Kidney (tissue), 13 donors: ENCODE measurements at regions not wholly inside any gene's neighbourhood (a gene's known extent, or its start where the extent isn't known, plus 50 kb on each side); places are given as distances from the start of the nearest gene placed in this dataset.
A peak's percentile ranks its signal among the peaks of the same experiment; 100 is the strongest.

Experiments
- DNase-seq, 5 donors: peaks; one replicate each; pipeline ENCODE4 v3.0.0-alpha.2; 2013 to 2020
- FAIRE-seq: peaks from 2 replicates; lab custom pipeline; 2012; peaks lifted over from hg19 to GRCh38; lab: Jason Lieb, UNC
- H3K27ac ChIP-seq, 2 donors: one replicate each; pipeline ENCODE4 v1.7.0; 2013; ENCODE audit warnings: low read depth in 2 of 2, low read length in 2 of 2, inconsistent platforms in 1 of 2
- H3K27me3 ChIP-seq: one replicate; pipeline ENCODE4 v1.7.1; 2013; ENCODE audit warnings: low read length, inconsistent platforms; ENCODE audit not compliant: control insufficient read depth, insufficient read depth
- H3K36me3 ChIP-seq, 3 donors: one replicate each; pipeline versions ENCODE4 v1.7.0 to v1.7.1; 2013; ENCODE audit warnings: low read length in 3 of 3, control low read depth in 1 of 3, inconsistent platforms in 1 of 3; ENCODE audit not compliant: insufficient read depth in 3 of 3, control insufficient read depth in 2 of 3
- H3K4me1 ChIP-seq, 3 donors: one replicate each; pipeline versions ENCODE4 v1.7.0 to v1.7.1; 2013; ENCODE audit warnings: low read length in 3 of 3, inconsistent platforms in 1 of 3, low read depth in 1 of 3; ENCODE audit not compliant: control insufficient read depth in 2 of 3, insufficient read depth in 2 of 3
- H3K4me3 ChIP-seq, 3 donors: one replicate each; pipeline versions ENCODE4 v1.7.0 to v1.8.1; 2013; ENCODE audit warnings: low read length in 3 of 3, control low read depth in 1 of 3, inconsistent platforms in 1 of 3
- H3K9ac ChIP-seq, 3 donors: one replicate each; pipeline versions ENCODE4 v1.7.0 to v1.7.1; 2013; ENCODE audit warnings: low read length in 3 of 3, control low read depth in 1 of 3, inconsistent platforms in 1 of 3
- H3K9me3 ChIP-seq, 3 donors: one replicate each; pipeline versions ENCODE4 v1.7.0 to v1.7.1; 2013; ENCODE audit warnings: low read length in 3 of 3, control low read depth in 1 of 3, inconsistent platforms in 1 of 3; ENCODE audit not compliant: control insufficient read depth in 2 of 3, insufficient read depth in 1 of 3
- intact Hi-C: fragments of 100-400 bp; cut with DNase I; formaldehyde crosslinking; loops from one replicate; pipeline ENCODE4 v1.11.1; 2022
- TF ChIP-seq, protein P1 (sequence below): IDR thresholded peaks from 3 replicates; pipeline ENCODE4 v1.5.1; 2012; ENCODE audit warnings: mild to moderate bottlenecking, moderate library complexity, borderline replicate concordance; ENCODE audit not compliant: insufficient read depth; ENCODE audit errors: extremely low read depth
- donor health status: control.
- donor health status: control.
- donor health status: control.
- donor health status: control.
- donor health status: control.
- donor health status: DM: yes; HTN: yes; CAD: no.
- donor health status: Normal renal cell carcinoma (clear cell type).

- DNase-seq (peak in 1 of 5 donors; percentile 15), FAIRE-seq (no peak)
- no peaks in the 10 kb centered on the region for H3K36me3 ChIP-seq
- H3K4me3 ChIP-seq = no peak overlapping the region
- peaks cover 0 to 10% (median 2%) of the 10 kb centered on the region in 3 donors for H3K9me3 ChIP-seq
- H3K27ac ChIP-seq = no peak overlapping the region
- intact Hi-C loops = no loop called here
- H3K4me1 ChIP-seq = no peaks in the 10 kb centered on the region
- no peak overlapping the region for H3K9ac ChIP-seq
- TF ChIP-seq, protein P1, sequence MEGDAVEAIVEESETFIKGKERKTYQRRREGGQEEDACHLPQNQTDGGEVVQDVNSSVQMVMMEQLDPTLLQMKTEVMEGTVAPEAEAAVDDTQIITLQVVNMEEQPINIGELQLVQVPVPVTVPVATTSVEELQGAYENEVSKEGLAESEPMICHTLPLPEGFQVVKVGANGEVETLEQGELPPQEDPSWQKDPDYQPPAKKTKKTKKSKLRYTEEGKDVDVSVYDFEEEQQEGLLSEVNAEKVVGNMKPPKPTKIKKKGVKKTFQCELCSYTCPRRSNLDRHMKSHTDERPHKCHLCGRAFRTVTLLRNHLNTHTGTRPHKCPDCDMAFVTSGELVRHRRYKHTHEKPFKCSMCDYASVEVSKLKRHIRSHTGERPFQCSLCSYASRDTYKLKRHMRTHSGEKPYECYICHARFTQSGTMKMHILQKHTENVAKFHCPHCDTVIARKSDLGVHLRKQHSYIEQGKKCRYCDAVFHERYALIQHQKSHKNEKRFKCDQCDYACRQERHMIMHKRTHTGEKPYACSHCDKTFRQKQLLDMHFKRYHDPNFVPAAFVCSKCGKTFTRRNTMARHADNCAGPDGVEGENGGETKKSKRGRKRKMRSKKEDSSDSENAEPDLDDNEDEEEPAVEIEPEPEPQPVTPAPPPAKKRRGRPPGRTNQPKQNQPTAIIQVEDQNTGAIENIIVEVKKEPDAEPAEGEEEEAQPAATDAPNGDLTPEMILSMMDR = no peak
- H3K27me3 ChIP-seq = no peaks in the 10 kb centered on the region
Measured at GRCh38 chr13:111484959-111485358, 164.5 kb downstream of the TEX29 start.

DNA sequence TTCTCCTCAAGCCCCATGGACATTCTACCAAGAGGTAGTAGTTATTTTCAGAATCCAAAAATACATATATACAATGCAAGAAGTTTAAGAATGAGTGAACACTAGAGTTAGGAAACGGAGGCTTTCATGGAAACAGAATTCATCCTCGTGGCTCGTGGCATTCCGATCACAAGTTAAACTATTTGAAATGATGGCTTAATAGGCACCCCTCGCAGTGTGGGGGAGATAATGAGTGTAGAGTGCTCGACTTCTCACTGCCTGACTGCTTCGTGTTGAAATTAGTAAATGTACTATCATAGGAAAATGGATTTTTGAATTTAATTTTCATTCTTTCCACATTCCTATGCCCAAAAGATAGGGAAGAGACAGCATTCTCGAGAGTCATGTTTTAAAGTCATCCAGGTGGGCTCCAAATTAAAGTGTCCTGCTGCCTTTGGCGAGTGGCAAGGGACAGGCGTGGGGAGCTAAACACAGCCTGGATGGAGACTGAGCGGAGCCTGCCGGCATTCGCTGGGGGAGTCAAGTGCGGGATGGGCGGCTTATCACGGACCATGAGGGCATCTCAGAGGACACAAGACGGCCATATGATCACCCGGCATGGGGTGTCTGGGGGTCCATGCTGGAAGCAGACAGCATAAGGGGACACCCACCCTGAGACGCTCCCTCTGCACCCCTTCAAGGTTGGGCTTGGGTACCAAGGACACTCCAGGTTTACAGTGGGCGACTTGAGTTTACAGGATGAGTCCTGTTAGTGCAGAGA lies 165.2 kb downstream of the TEX29 start:
- peak in 1 of 5 donors; percentile 34 for DNase-seq
- TF ChIP-seq, protein P1 = no peak

GRCh38 chr13:111486331-111486730 lies 165.9 kb downstream of the TEX29 start:
- H3K4me3 ChIP-seq = no peak overlapping the region
- no peak overlapping the region for H3K9ac ChIP-seq
- H3K4me1 ChIP-seq = no peaks in the 10 kb centered on the region
- H3K27ac ChIP-seq = no peak overlapping the region
- no peaks in the 10 kb centered on the region for H3K27me3 ChIP-seq
- TF ChIP-seq, protein P1 = no peak
- peaks cover 0 to 10% (median 2%) of the 10 kb centered on the region in 3 donors for H3K9me3 ChIP-seq
- DNase-seq = peak in 1 of 5 donors; percentile 35
- no peak for FAIRE-seq
- intact Hi-C loops = no loop called here
- no peaks in the 10 kb centered on the region for H3K36me3 ChIP-seq

More for the DNA sequence above, 165.2 kb downstream of the TEX29 start:
- Histone ChIP-seq H3K9me3 (peaks cover 0 to 10% (median 2%) of the 10 kb centered on the region in 3 donors), H3K36me3 (no peaks in the 10 kb centered on the region), H3K9ac (no peak overlapping the region), H3K4me3 (no peak overlapping the region), H3K27ac (no peak overlapping the region), H3K27me3 (no peaks in the 10 kb centered on the region), H3K4me1 (no peaks in the 10 kb centered on the region)
- intact Hi-C loops = no loop called here
- no peak for FAIRE-seq
